A549 (cell line): ENCODE measurements at regions not wholly inside any gene's neighbourhood (a gene's known extent, or its start where the extent isn't known, plus 50 kb on each side); places are given as distances from the start of the nearest gene placed in this dataset.

Source experiments
- ATAC-seq, 2 experiments: fragments of 200-7000 bp in 1 of 2; fragments of >200 bp in 1 of 2; cut with Nextera tagmentation in 1 of 2; cut with Tn5 transposase in 1 of 2; 3 replicates each; pipeline versions ENCODE4 v1.8.0 to v1.9.1; 2018 to 2020; ENCODE audit warnings: mild to moderate bottlenecking in 1 of 2, moderate library complexity in 1 of 2
- CTCF ChIA-PET: fragments of 300-600 bp; sonication (Branson Sonifier 250); formaldehyde crosslinking; extraction: SDS; loops from one replicate; lab custom pipeline; 2021; ENCODE audit warnings: antibody characterized with exemption, inconsistent platforms; lab: Yijun Ruan, JAX
- POLR2A ChIA-PET: fragments of 350-600 bp; formaldehyde crosslinking; extraction: SDS; loops from one replicate; lab custom pipeline; 2021; ENCODE audit warnings: antibody characterized with exemption, inconsistent platforms; lab: Yijun Ruan, JAX
- DNase-seq, 2 experiments: peaks; one replicate each; pipeline versions ENCODE4 v3.0.0 to v3.0.0-alpha.2; 2011 to 2016; ENCODE audit warnings: low read depth in 1 of 2, low spot score in 1 of 2
- FAIRE-seq: peaks from 2 replicates; lab custom pipeline; 2011; peaks lifted over from hg19 to GRCh38; lab: Jason Lieb, UNC
- H3K27ac ChIP-seq, 2 experiments: fragments of >200 bp; sonication (Bioruptor Twin); formaldehyde crosslinking; 3 replicates each; pipeline ENCODE4 v1.5.1; 2016 to 2017
- H3K4me1 ChIP-seq: fragments of >200 bp; sonication (Bioruptor Twin); formaldehyde crosslinking; 3 replicates; pipeline ENCODE4 v1.6.1; 2016
- H3K4me2 ChIP-seq: fragments of >200 bp; sonication (Bioruptor Twin); formaldehyde crosslinking; 3 replicates; pipeline ENCODE4 v1.6.1; 2016
- H3K4me3 ChIP-seq: fragments of >200 bp; sonication (Bioruptor Twin); formaldehyde crosslinking; 3 replicates; pipeline ENCODE4 v1.5.1; 2016
- H3K9me3 ChIP-seq: fragments of >200 bp; sonication (Bioruptor Twin); formaldehyde crosslinking; 3 replicates; pipeline ENCODE4 v1.6.1; 2016
- BHLHE40 ChIP-seq: IDR thresholded peaks from 2 replicates; pipeline ENCODE4 v1.6.1; 2012; ENCODE audit warnings: low read depth, low read length, inconsistent platforms
- CBX8 ChIP-seq: fragments of 200-600 bp; sonication (generic); IDR thresholded peaks from 2 replicates; pipeline ENCODE4 v1.6.1; 2016
- CEBPB ChIP-seq, 2 experiments: fragments of >200 bp in 1 of 2; sonication (Bioruptor Twin) in 1 of 2; formaldehyde crosslinking in 1 of 2; IDR thresholded peaks; 2 replicates each; pipeline ENCODE4 v1.6.1; 2012 to 2016
- CHD4 ChIP-seq: fragments of 200-600 bp; sonication (generic); IDR thresholded peaks from 2 replicates; pipeline ENCODE4 v1.6.1; 2016; ENCODE audit warnings: antibody characterized with exemption, mild to moderate bottlenecking, borderline replicate concordance
- FOSB ChIP-seq: fragments of 250-450 bp; sonication (Bioruptor Pico); IDR thresholded peaks from 2 replicates; pipeline ENCODE4 v1.5.0; 2020; ENCODE audit warnings: mild to moderate bottlenecking, moderate library complexity
- GATA3 ChIP-seq: IDR thresholded peaks from 2 replicates; pipeline ENCODE4 v1.6.1; 2012; ENCODE audit warnings: borderline replicate concordance
- HDAC2 ChIP-seq: fragments of 200-600 bp; sonication (generic); IDR thresholded peaks from 2 replicates; pipeline ENCODE4 v1.6.1; 2016
- HOXB13 ChIP-seq: fragments of 250-450 bp; sonication (Bioruptor Pico); IDR thresholded peaks from 2 replicates; pipeline ENCODE4 v1.5.0; 2020; ENCODE audit warnings: low read depth, mild to moderate bottlenecking, moderate library complexity
- HOXB5 ChIP-seq: fragments of 250-450 bp; sonication (Bioruptor Pico); IDR thresholded peaks from 2 replicates; pipeline ENCODE4 v1.5.0; 2020; ENCODE audit warnings: mild to moderate bottlenecking, moderate library complexity
- JUN ChIP-seq, 2 experiments: fragments of >200 bp; sonication (Bioruptor Twin); formaldehyde crosslinking; IDR thresholded peaks; 2 replicates in 1 of 2; 3 replicates in 1 of 2; pipeline ENCODE4 v1.6.1; 2016 to 2017
- JUNB ChIP-seq: fragments of >200 bp; sonication (Bioruptor Twin); formaldehyde crosslinking; IDR thresholded peaks from 2 replicates; pipeline ENCODE4 v1.6.1; 2016
- MYC ChIP-seq: IDR thresholded peaks from 2 replicates; pipeline ENCODE4 v1.6.1; 2012; ENCODE audit warnings: mild to moderate bottlenecking, inconsistent platforms, low read length, improper control_type of control experiment, borderline replicate concordance
- POLR2A ChIP-seq: IDR thresholded peaks from 2 replicates; pipeline ENCODE4 v1.6.1; 2012; ENCODE audit warnings: mild to moderate bottlenecking, low read length
- POLR2AphosphoS2 ChIP-seq: conservative IDR thresholded peaks from 2 replicates; pipeline ENCODE4 v1.6.1; 2012; ENCODE audit warnings: low read length, improper control_type of control experiment, inconsistent platforms
- RCOR1 ChIP-seq: fragments of 150-350 bp; IDR thresholded peaks from 2 replicates; pipeline ENCODE4 v1.6.1; 2014; ENCODE audit warnings: antibody characterized with exemption, low read length, low read depth
- RFX5 ChIP-seq: fragments of 450-650 bp; IDR thresholded peaks from 2 replicates; pipeline ENCODE4 v1.7.1; 2014; ENCODE audit warnings: antibody characterized with exemption, mild to moderate bottlenecking, moderate library complexity
- TFCP2L1 ChIP-seq: fragments of 250-450 bp; sonication (Bioruptor Pico); IDR thresholded peaks from 2 replicates; pipeline ENCODE4 v1.5.0; 2021; ENCODE audit warnings: mild to moderate bottlenecking
- ZSCAN20 ChIP-seq: fragments of 250-450 bp; sonication (Bioruptor Pico); IDR thresholded peaks from 2 replicates; pipeline ENCODE4 v1.8.0; 2022; ENCODE audit warnings: mild to moderate bottlenecking, moderate library complexity
- WGBS: methylation state at CpG from one replicate; pipeline ENCODE4 v1.1.6; 2017; ENCODE audit errors: missing lambda C conversion rate; 5-methylcytosine and 5-hydroxymethylcytosine counted together
- TF ChIP-seq, protein P1 (sequence below): fragments of 450-650 bp; IDR thresholded peaks from 2 replicates; pipeline ENCODE4 v1.6.1; 2014; ENCODE audit warnings: antibody characterized with exemption
- TF ChIP-seq, protein P2 (sequence below): IDR thresholded peaks from 2 replicates; pipeline ENCODE4 v1.6.1; 2012
- TF ChIP-seq, protein P3 (sequence below): fragments of 200-600 bp; sonication (generic); IDR thresholded peaks from 2 replicates; pipeline ENCODE4 v1.6.1; 2016; ENCODE audit warnings: antibody characterized with exemption, mild to moderate bottlenecking, moderate library complexity
- TF ChIP-seq, protein P4 (sequence below): fragments of >200 bp; sonication (Bioruptor Twin); formaldehyde crosslinking; IDR thresholded peaks from 2 replicates; pipeline ENCODE4 v1.6.1; 2016

DNA sequence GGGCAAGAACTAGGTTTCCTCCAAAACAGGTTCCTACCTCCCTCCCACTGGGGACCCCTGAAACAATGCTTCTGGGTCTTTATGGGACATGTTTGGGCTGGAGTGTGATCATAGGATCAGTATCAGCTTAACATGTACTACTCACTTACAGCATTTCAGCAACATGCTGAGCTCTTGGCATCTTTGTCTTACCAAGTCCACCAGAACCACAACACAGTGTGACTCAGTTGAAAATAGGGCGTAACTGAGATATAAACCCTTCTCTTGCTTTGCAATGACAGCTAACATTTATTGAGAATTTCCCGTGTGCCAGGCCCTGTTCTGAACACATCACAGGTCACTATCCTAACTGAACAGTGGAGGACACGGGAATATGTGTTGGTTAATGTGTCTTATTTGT is 218.5 kb upstream of the LNX1 start:
- WGBS = 73% methylated on average over 3 of the region's 3 CpGs
- Histone ChIP-seq H3K27ac (no peak overlapping the region), H3K4me1 (no peaks in the 10 kb centered on the region), H3K4me3 (no peak overlapping the region)
- CTCF ChIA-PET = interaction anchor here (1.2 kb wide), 1 partner anchor 418 kb away, joined by 3 read pairs; no protein-coding TSS in a partner anchor
- DNase-seq (no peak), ATAC-seq (no peak)
- no peak for TF ChIP-seq HOXB5 (CRISPR knock-in tag)
- TF ChIP-seq HDAC2 = no peak
- no peak for TF ChIP-seq ZSCAN20 (CRISPR knock-in tag)
- TF ChIP-seq, protein P1, sequence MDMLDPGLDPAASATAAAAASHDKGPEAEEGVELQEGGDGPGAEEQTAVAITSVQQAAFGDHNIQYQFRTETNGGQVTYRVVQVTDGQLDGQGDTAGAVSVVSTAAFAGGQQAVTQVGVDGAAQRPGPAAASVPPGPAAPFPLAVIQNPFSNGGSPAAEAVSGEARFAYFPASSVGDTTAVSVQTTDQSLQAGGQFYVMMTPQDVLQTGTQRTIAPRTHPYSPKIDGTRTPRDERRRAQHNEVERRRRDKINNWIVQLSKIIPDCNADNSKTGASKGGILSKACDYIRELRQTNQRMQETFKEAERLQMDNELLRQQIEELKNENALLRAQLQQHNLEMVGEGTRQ = no peak
- TF ChIP-seq, protein P2, sequence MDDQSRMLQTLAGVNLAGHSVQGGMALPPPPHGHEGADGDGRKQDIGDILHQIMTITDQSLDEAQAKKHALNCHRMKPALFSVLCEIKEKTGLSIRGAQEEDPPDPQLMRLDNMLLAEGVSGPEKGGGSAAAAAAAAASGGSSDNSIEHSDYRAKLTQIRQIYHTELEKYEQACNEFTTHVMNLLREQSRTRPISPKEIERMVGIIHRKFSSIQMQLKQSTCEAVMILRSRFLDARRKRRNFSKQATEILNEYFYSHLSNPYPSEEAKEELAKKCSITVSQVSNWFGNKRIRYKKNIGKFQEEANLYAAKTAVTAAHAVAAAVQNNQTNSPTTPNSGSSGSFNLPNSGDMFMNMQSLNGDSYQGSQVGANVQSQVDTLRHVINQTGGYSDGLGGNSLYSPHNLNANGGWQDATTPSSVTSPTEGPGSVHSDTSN = no peak
- no peak for TF ChIP-seq HOXB13 (CRISPR knock-in tag)
- TF ChIP-seq MYC = no peak
- TF ChIP-seq, protein P3, sequence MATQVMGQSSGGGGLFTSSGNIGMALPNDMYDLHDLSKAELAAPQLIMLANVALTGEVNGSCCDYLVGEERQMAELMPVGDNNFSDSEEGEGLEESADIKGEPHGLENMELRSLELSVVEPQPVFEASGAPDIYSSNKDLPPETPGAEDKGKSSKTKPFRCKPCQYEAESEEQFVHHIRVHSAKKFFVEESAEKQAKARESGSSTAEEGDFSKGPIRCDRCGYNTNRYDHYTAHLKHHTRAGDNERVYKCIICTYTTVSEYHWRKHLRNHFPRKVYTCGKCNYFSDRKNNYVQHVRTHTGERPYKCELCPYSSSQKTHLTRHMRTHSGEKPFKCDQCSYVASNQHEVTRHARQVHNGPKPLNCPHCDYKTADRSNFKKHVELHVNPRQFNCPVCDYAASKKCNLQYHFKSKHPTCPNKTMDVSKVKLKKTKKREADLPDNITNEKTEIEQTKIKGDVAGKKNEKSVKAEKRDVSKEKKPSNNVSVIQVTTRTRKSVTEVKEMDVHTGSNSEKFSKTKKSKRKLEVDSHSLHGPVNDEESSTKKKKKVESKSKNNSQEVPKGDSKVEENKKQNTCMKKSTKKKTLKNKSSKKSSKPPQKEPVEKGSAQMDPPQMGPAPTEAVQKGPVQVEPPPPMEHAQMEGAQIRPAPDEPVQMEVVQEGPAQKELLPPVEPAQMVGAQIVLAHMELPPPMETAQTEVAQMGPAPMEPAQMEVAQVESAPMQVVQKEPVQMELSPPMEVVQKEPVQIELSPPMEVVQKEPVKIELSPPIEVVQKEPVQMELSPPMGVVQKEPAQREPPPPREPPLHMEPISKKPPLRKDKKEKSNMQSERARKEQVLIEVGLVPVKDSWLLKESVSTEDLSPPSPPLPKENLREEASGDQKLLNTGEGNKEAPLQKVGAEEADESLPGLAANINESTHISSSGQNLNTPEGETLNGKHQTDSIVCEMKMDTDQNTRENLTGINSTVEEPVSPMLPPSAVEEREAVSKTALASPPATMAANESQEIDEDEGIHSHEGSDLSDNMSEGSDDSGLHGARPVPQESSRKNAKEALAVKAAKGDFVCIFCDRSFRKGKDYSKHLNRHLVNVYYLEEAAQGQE = no peak
- TF ChIP-seq GATA3 = no peak
- TF ChIP-seq CBX8 = no peak
- TF ChIP-seq RCOR1 = no peak
- no peak for TF ChIP-seq JUN (IDR thresholded peaks at IDR 0.05)
- TF ChIP-seq TFCP2L1 (CRISPR knock-in tag) = no peak
- TF ChIP-seq JUNB = no peak
- TF ChIP-seq FOSB (CRISPR knock-in tag) = no peak
- no peak for TF ChIP-seq RFX5
- TF ChIP-seq, protein P4, sequence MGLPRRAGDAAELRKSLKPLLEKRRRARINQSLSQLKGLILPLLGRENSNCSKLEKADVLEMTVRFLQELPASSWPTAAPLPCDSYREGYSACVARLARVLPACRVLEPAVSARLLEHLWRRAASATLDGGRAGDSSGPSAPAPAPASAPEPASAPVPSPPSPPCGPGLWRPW = no peak
- TF ChIP-seq CHD4 = no peak
- TF ChIP-seq POLR2AphosphoS2 = no peak
- TF ChIP-seq, all 56 proteins: peak for 0
- no peak overlapping the region for H3K4me2 ChIP-seq
- no peak for FAIRE-seq
- POLR2A ChIA-PET = no interaction called here
- no peaks in the 10 kb centered on the region for H3K9me3 ChIP-seq

DNA sequence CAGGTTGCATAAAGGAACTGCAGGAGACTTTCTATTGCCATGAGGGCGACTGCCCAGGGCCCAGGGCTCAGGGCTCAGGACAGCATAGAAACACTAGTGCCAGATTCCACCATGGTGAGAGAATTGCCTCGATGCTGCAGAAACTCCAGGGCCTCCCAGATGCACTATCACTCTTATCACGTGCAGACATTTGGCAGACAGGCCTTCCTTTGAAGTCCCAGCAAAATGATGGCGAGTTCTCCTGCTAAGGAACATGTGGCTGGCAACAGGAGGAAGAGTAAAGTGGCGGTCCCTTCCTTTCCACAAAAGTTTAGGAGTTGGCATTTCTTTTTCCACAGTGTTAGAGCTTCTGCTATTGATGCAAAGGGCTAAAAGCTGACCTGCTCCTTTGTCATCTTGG is 214.0 kb upstream of the LNX1 start:
- ChIA-PET POLR2A (no interaction called here), CTCF (interaction anchor here (0.7 to 2.4 kb wide), 4 partner anchors 9 to 99 kb away, joined by 3 to 8 read pairs (median 4); no protein-coding TSS in a partner anchor)
- FAIRE-seq (no peak), ATAC-seq (no peak), DNase-seq (no peak)
- 64% methylated on average over 5 of the region's 5 CpGs for WGBS
- no peak overlapping the region for H3K4me3 ChIP-seq
- H3K4me1 ChIP-seq = no peaks in the 10 kb centered on the region; the same call in 2 of the 3 replicates
- no peaks in the 10 kb centered on the region for H3K9me3 ChIP-seq
- H3K27ac ChIP-seq = no peak overlapping the region
- TF ChIP-seq POLR2A (no peak), CEBPB (IDR thresholded peaks at IDR 0.05) (no peak), JUNB (no peak), BHLHE40 (no peak)
- H3K4me2 ChIP-seq = no peak overlapping the region
